ENCODE measurements at regions not wholly inside any gene's neighbourhood (a gene's known extent, or its start where the extent isn't known, plus 50 kb on each side); places are given as distances from the start of the nearest gene placed in this dataset.

- no peak for DNase-seq
Observed at GRCh38 chr5:33321026-33321425, 119.7 kb upstream of the TARS1 start.

GRCh38 chr5:33322632-33323031, 118.1 kb upstream of the TARS1 start:
- DNase-seq = no peak

- DNase-seq = no peak
Observed at GRCh38 chr5:33324667-33325307, 116.0 kb upstream of the TARS1 start.

GRCh38 chr5:33328818-33329217, 111.9 kb upstream of the TARS1 start:
- no peak for DNase-seq

- DNase-seq = no peak
Observed at GRCh38 chr5:33329891-33330290, 110.9 kb upstream of the TARS1 start.

GRCh38 chr5:33330426-33330825, 110.3 kb upstream of the TARS1 start:
- no peak for DNase-seq

GRCh38 chr5:33330992-33331391, 109.8 kb upstream of the TARS1 start:
- DNase-seq = no peak

GRCh38 chr5:33332804-33333203, 108.0 kb upstream of the TARS1 start:
- DNase-seq = no peak

GRCh38 chr5:33334829-33335228, 105.9 kb upstream of the TARS1 start:
- no peak for DNase-seq

- DNase-seq = no peak
Observed at GRCh38 chr5:33336891-33337636, 103.7 kb upstream of the TARS1 start.

GRCh38 chr5:33337637-33337992, 103.2 kb upstream of the TARS1 start:
- no peak for DNase-seq

- no peak for DNase-seq
Observed at GRCh38 chr5:33338336-33339110, 102.2 kb upstream of the TARS1 start.

- DNase-seq = no peak
Observed at GRCh38 chr5:33339413-33339812, 101.4 kb upstream of the TARS1 start.

- no peak for DNase-seq
Observed at GRCh38 chr5:33340195-33340594, 100.6 kb upstream of the TARS1 start.

GRCh38 chr5:33341351-33341750, 99.4 kb upstream of the TARS1 start:
- DNase-seq = no peak

GRCh38 chr5:33343676-33344327, 97.0 kb upstream of the TARS1 start:
- DNase-seq = no peak

- DNase-seq = no peak
Observed at GRCh38 chr5:33346534-33346933, 94.2 kb upstream of the TARS1 start.

GRCh38 chr5:33361781-33362180, 79.0 kb upstream of the TARS1 start:
- no peak for DNase-seq

- DNase-seq = no peak
Observed at GRCh38 chr5:33362915-33363314, 77.8 kb upstream of the TARS1 start.

- no peak for DNase-seq
Observed at GRCh38 chr5:33363537-33363936, 77.2 kb upstream of the TARS1 start.

GRCh38 chr5:33364406-33364805, 76.4 kb upstream of the TARS1 start:
- DNase-seq = no peak

GRCh38 chr5:33367416-33367815, 73.3 kb upstream of the TARS1 start:
- no peak for DNase-seq

Measured in hypothalamus (tissue), 51 donors.